Body of pancreas (tissue), 4 donors: ENCODE measurements at regions not wholly inside any gene's neighbourhood (a gene's known extent, or its start where the extent isn't known, plus 50 kb on each side); places are given as distances from the start of the nearest gene placed in this dataset.

Experiments used
- POLR2A ChIP-seq, 3 donors: fragments of 450-650 bp; IDR thresholded peaks; one replicate each; pipeline ENCODE4 v1.6.1; 2016; ENCODE audit warnings: antibody characterized with exemption in 3 of 3, mild to moderate bottlenecking in 2 of 3
- TF ChIP-seq, protein P1 (sequence below), 7 experiments: fragments of 450-650 bp in 4 of 7; fragments of 200-600 bp in 3 of 7; sonication (generic) in 3 of 7; IDR thresholded peaks; one replicate each; pipeline ENCODE4 v1.5.1; 2016 to 2019; ENCODE audit warnings: antibody characterized with exemption in 7 of 7

DNA sequence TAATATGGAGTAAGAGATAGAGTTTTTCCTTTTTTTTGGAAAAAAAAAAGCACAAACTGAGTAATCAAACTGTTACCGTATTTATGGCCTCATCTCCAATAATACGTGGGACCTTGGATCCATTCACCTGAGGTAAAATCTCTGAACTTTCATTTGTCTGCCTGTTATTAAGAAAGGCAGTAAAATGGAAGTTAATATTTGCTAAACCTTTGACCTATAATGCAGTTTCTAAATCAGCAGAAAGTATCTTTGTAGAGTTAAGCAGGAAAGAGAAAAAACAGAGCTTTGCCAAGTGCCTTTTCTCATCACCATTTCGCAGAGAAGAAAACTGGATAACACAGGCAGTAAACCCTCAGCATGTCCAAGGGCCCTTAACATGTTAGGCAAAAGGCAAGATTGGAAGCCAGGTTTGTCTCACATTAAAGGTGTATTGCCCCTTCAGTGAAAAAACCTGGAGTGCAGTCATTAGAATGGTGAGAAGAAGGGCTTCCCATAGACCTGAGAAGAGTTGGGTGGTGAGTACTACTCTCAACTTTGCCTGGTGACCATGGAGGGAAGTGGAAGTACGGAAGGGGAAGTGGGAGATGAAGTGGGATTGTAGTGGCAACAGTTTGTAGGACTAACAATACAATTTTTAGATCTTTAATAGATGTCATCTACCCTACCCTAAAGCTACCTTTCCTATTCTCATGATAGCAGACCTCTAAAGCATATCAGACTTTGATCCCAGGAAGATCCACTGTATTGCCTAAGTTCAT lies 65.4 kb upstream of the GRAMD2B start:
- TF ChIP-seq, protein P1, sequence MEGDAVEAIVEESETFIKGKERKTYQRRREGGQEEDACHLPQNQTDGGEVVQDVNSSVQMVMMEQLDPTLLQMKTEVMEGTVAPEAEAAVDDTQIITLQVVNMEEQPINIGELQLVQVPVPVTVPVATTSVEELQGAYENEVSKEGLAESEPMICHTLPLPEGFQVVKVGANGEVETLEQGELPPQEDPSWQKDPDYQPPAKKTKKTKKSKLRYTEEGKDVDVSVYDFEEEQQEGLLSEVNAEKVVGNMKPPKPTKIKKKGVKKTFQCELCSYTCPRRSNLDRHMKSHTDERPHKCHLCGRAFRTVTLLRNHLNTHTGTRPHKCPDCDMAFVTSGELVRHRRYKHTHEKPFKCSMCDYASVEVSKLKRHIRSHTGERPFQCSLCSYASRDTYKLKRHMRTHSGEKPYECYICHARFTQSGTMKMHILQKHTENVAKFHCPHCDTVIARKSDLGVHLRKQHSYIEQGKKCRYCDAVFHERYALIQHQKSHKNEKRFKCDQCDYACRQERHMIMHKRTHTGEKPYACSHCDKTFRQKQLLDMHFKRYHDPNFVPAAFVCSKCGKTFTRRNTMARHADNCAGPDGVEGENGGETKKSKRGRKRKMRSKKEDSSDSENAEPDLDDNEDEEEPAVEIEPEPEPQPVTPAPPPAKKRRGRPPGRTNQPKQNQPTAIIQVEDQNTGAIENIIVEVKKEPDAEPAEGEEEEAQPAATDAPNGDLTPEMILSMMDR (IDR thresholded peaks at IDR 0.05): no peak
- TF ChIP-seq POLR2A (IDR thresholded peaks at IDR 0.05): no peak
